GM10266 (cell line): ENCODE measurements at regions not wholly inside any gene's neighbourhood (a gene's known extent, or its start where the extent isn't known, plus 50 kb on each side); places are given as distances from the start of the nearest gene placed in this dataset.

Experiments
- DNase-seq: peaks from one replicate; pipeline ENCODE4 v3.0.0; 2012; ENCODE audit errors: extremely low spot score
- CTCF ChIP-seq: IDR thresholded peaks from 2 replicates; pipeline ENCODE4 v1.5.1; 2012; ENCODE audit warnings: mild to moderate bottlenecking, low read depth; ENCODE audit not compliant: control insufficient read depth, insufficient read depth; ENCODE audit errors: missing control alignments

- TF ChIP-seq CTCF: no peak
Observed at GRCh38 chr22:48849219-48849912, 978.3 kb downstream of the BRD1 start.

GRCh38 chr22:48846200-48846599 is 981.5 kb downstream of the BRD1 start:
- no peak for TF ChIP-seq CTCF
- no peak for DNase-seq

More at GRCh38 chr22:48849219-48849912, 978.3 kb downstream of the BRD1 start:
- DNase-seq: no peak

GRCh38 chr22:48845356-48845936 is 982.2 kb downstream of the BRD1 start:
- no peak for TF ChIP-seq CTCF
- no peak for DNase-seq

GRCh38 chr22:48844056-48844675 is 983.5 kb downstream of the BRD1 start:
- no peak for TF ChIP-seq CTCF
- DNase-seq: no peak

DNA sequence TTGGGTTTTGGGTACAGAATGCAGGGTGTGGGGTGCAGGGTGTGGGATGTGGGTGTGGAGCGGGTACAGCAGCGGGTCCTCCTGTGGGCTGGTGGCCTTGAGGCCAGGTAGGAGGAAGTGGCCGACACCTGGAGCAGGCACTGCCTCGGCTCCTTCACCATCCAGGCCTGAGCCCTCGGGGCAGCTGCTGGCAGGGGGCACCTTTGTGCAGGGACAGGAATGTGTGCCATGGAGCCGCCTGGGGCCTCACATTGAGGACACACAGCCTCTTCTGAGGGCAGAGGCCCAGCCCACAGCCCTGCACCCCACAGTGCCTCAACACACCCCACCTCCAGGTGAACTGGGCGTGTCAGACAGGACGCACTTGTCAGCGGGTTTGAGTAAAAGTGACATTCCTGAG is 984.0 kb downstream of the BRD1 start:
- no peak for TF ChIP-seq CTCF
- no peak for DNase-seq

GRCh38 chr22:48842976-48843375 is 984.7 kb downstream of the BRD1 start:
- DNase-seq: no peak
- no peak for TF ChIP-seq CTCF

- DNase-seq: no peak
- no peak for TF ChIP-seq CTCF
Observed at GRCh38 chr22:48842583-48842945, 985.1 kb downstream of the BRD1 start.
